ENCODE measurements at regions not wholly inside any gene's neighbourhood (a gene's known extent, or its start where the extent isn't known, plus 50 kb on each side); places are given as distances from the start of the nearest gene placed in this dataset.

DNA sequence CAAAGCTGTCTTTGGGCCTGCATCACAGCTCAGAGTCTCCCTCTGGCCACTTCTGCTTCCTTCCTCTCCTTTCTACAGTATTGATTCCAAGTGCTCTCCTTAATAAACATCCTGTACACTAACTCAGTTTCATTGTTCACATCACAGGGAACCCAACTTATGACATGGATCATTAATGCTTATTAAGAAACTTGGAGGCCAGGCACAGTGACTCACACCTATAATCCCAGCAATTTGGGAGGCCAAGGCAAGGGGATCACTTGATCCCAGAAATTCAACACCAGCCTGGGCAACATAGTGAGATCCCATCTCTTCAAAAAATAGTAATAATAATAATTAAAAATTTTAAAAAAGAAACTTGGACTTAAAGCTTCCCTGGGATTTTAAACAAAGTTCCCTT, 89.2 kb upstream of the EFHC2 start:
- TF ChIP-seq, protein P1, sequence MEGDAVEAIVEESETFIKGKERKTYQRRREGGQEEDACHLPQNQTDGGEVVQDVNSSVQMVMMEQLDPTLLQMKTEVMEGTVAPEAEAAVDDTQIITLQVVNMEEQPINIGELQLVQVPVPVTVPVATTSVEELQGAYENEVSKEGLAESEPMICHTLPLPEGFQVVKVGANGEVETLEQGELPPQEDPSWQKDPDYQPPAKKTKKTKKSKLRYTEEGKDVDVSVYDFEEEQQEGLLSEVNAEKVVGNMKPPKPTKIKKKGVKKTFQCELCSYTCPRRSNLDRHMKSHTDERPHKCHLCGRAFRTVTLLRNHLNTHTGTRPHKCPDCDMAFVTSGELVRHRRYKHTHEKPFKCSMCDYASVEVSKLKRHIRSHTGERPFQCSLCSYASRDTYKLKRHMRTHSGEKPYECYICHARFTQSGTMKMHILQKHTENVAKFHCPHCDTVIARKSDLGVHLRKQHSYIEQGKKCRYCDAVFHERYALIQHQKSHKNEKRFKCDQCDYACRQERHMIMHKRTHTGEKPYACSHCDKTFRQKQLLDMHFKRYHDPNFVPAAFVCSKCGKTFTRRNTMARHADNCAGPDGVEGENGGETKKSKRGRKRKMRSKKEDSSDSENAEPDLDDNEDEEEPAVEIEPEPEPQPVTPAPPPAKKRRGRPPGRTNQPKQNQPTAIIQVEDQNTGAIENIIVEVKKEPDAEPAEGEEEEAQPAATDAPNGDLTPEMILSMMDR (conservative IDR thresholded peaks at IDR 0.05 in 1 of 2, IDR thresholded peaks at IDR 0.05 in 1 of 2; ENCODE audit: extremely low read depth in 1 of 2, insufficient read depth in 1 of 2, low read depth in 1 of 2, low read length in 2 of 2): no peak
- no peak for TF ChIP-seq EZH2 (IDR thresholded peaks at IDR 0.05; ENCODE audit: borderline replicate concordance, low read length)
